IMR-90 (cell line): ENCODE measurements at regions not wholly inside any gene's neighbourhood (a gene's known extent, or its start where the extent isn't known, plus 50 kb on each side); places are given as distances from the start of the nearest gene placed in this dataset.

Experiments
- ATAC-seq: fragments of 200-7000 bp; cut with Tn5 transposase; 2 replicates; pipeline ENCODE4 v1.9.1; 2020; ENCODE audit warnings: low read depth, mild to moderate bottlenecking, moderate library complexity
- BruUV-seq: library from RNA; stranded (reverse); fragments of 400-500 nt; replicated peaks from 2 replicates; lab custom pipeline; 2021; lab: Mats Ljungman, UMichigan
- CTCF ChIA-PET: fragments of 300-600 bp; formaldehyde crosslinking; extraction: SDS; loops from one replicate; lab custom pipeline; 2021; ENCODE audit warnings: antibody characterized with exemption; lab: Yijun Ruan, JAX
- POLR2A ChIA-PET: fragments of 300-600 bp; sonication (Branson Sonifier 250); formaldehyde crosslinking; loops from one replicate; lab custom pipeline; 2022; ENCODE audit warnings: antibody characterized with exemption; ENCODE audit not compliant: unreplicated experiment; lab: Charles Lee
- DNase-seq: peaks from one replicate; pipeline ENCODE4 v3.0.0; 2013
- H2AFZ ChIP-seq: replicated peaks from 2 replicates; pipeline ENCODE3; 2013; ENCODE audit warnings: low read length, mild to moderate bottlenecking; ENCODE audit not compliant: poor library complexity
- H2AK5ac ChIP-seq: 2 replicates; pipeline ENCODE4 v1.6.1; 2013; ENCODE audit warnings: low read depth, low read length, inconsistent platforms
- H2AK9ac ChIP-seq: replicated peaks from 2 replicates; pipeline ENCODE3; 2013; ENCODE audit warnings: mild to moderate bottlenecking, low read depth, low read length, moderate library complexity; ENCODE audit not compliant: poor library complexity
- H2BK120ac ChIP-seq: 2 replicates; pipeline ENCODE4 v1.6.1; 2013; ENCODE audit warnings: low read depth, low read length, inconsistent platforms
- H2BK15ac ChIP-seq: 3 replicates; pipeline ENCODE4 v1.6.1; 2013; ENCODE audit warnings: low read depth, low read length, inconsistent platforms
- H2BK20ac ChIP-seq: 2 replicates; pipeline ENCODE4 v1.6.1; 2013; ENCODE audit warnings: low read depth, mild to moderate bottlenecking, inconsistent platforms, low read length, moderate library complexity
- H2BK5ac ChIP-seq: 2 replicates; pipeline ENCODE4 v1.6.1; 2013; ENCODE audit warnings: mild to moderate bottlenecking, low read depth, low read length, inconsistent platforms; ENCODE audit not compliant: poor library complexity, severe bottlenecking
- H3K14ac ChIP-seq: replicated peaks from 2 replicates; pipeline ENCODE4 v1.6.1; 2013; ENCODE audit warnings: low read depth, low read length, inconsistent platforms
- H3K18ac ChIP-seq: 2 replicates; pipeline ENCODE4 v1.6.1; 2013; ENCODE audit warnings: low read depth, low read length, control low read depth
- H3K23ac ChIP-seq: 2 replicates; pipeline ENCODE4 v1.6.1; 2013; ENCODE audit warnings: low read depth, low read length, inconsistent platforms
- H3K27ac ChIP-seq: 2 replicates; pipeline ENCODE4 v1.5.1; 2013; ENCODE audit warnings: mild to moderate bottlenecking, control low read depth, low read length; ENCODE audit not compliant: insufficient read depth
- H3K27me3 ChIP-seq: 2 replicates; pipeline ENCODE4 v1.6.1; 2013; ENCODE audit warnings: low read length; ENCODE audit not compliant: control insufficient read depth, insufficient read depth
- H3K36me3 ChIP-seq: 2 replicates; pipeline ENCODE4 v1.6.1; 2013; ENCODE audit warnings: low read length, mixed read lengths; ENCODE audit not compliant: control insufficient read depth, insufficient read depth
- H3K4ac ChIP-seq: 2 replicates; pipeline ENCODE4 v1.6.1; 2013; ENCODE audit warnings: low read depth, low read length, inconsistent platforms
- H3K4me1 ChIP-seq: 2 replicates; pipeline ENCODE4 v1.6.1; 2013; ENCODE audit warnings: low read length, mixed read lengths; ENCODE audit not compliant: control insufficient read depth, insufficient read depth
- H3K4me2 ChIP-seq: 2 replicates; pipeline ENCODE4 v1.6.1; 2013; ENCODE audit warnings: low read depth, mild to moderate bottlenecking, control low read depth, low read length, moderate library complexity
- H3K4me3 ChIP-seq: 2 replicates; pipeline ENCODE4 v1.5.1; 2013; ENCODE audit warnings: low read depth, mild to moderate bottlenecking, control low read depth, low read length, moderate library complexity; ENCODE audit not compliant: insufficient read depth
- H3K56ac ChIP-seq: 2 replicates; pipeline ENCODE4 v1.6.1; 2013; ENCODE audit warnings: low read length, inconsistent platforms; ENCODE audit not compliant: insufficient read depth; ENCODE audit errors: extremely low read depth
- H3K79me1 ChIP-seq, 2 experiments: 2 replicates each; pipeline ENCODE4 v1.6.1; 2013; ENCODE audit warnings: low read length in 2 of 2, inconsistent platforms in 1 of 2, low read depth in 1 of 2
- H3K9ac ChIP-seq: 2 replicates; pipeline ENCODE4 v1.6.1; 2013; ENCODE audit warnings: low read depth, low read length, control low read depth
- H3K9me1 ChIP-seq: 2 replicates; pipeline ENCODE4 v1.6.1; 2013; ENCODE audit warnings: low read length, inconsistent platforms; ENCODE audit not compliant: insufficient read depth
- H3K9me3 ChIP-seq: 2 replicates; pipeline ENCODE4 v1.6.1; 2013; ENCODE audit warnings: low read length; ENCODE audit not compliant: control insufficient read depth, insufficient read depth
- H4K20me1 ChIP-seq: 2 replicates; pipeline ENCODE4 v1.6.1; 2013; ENCODE audit warnings: low read length, inconsistent platforms; ENCODE audit not compliant: insufficient read depth
- H4K5ac ChIP-seq: 2 replicates; pipeline ENCODE4 v1.6.1; 2013; ENCODE audit warnings: mild to moderate bottlenecking, low read depth, low read length, control low read depth
- H4K8ac ChIP-seq, 2 experiments: 2 replicates each; pipeline ENCODE4 v1.6.1; 2013; ENCODE audit warnings: low read depth in 2 of 2, low read length in 2 of 2, control low read depth in 1 of 2, inconsistent platforms in 1 of 2
- H4K91ac ChIP-seq: 2 replicates; pipeline ENCODE4 v1.6.1; 2013; ENCODE audit warnings: low read depth, low read length, inconsistent platforms; ENCODE audit not compliant: insufficient read depth
- CEBPB ChIP-seq: IDR thresholded peaks from 2 replicates; pipeline ENCODE4 v1.6.1; 2012; ENCODE audit warnings: low read depth, low read length, improper control_type of control experiment
- CHD1 ChIP-seq: IDR thresholded peaks from 2 replicates; pipeline ENCODE4 v1.6.1; 2012; ENCODE audit warnings: low read depth, low read length, improper control_type of control experiment
- CTCF ChIP-seq: conservative IDR thresholded peaks from 2 replicates; pipeline ENCODE4 v1.5.1; 2012; ENCODE audit warnings: mild to moderate bottlenecking, low read depth, low read length, improper control_type of control experiment
- FOS ChIP-seq: fragments of 150-350 bp; IDR thresholded peaks from 2 replicates; pipeline ENCODE4 v1.6.1; 2016; ENCODE audit warnings: low read depth, low read length
- MAZ ChIP-seq: IDR thresholded peaks from 2 replicates; pipeline ENCODE4 v1.6.1; 2012; ENCODE audit warnings: low read depth, mild to moderate bottlenecking, low read length, improper control_type of control experiment, moderate library complexity, borderline replicate concordance
- MXI1 ChIP-seq: IDR thresholded peaks from 2 replicates; pipeline ENCODE4 v1.6.1; 2012; ENCODE audit warnings: low read depth, mild to moderate bottlenecking, low read length, moderate library complexity, borderline replicate concordance
- NFE2L2 ChIP-seq: fragments of 150-350 bp; IDR thresholded peaks from 2 replicates; pipeline ENCODE4 v1.6.1; 2016; ENCODE audit warnings: low read depth, mild to moderate bottlenecking, low read length
- POLR2A ChIP-seq: IDR thresholded peaks from 2 replicates; pipeline ENCODE4 v1.6.1; 2012; ENCODE audit warnings: mild to moderate bottlenecking, low read depth, low read length
- RAD21 ChIP-seq: IDR thresholded peaks from 2 replicates; pipeline ENCODE4 v1.6.1; 2012; ENCODE audit warnings: low read length, improper control_type of control experiment
- RCOR1 ChIP-seq: IDR thresholded peaks from 2 replicates; pipeline ENCODE4 v1.6.1; 2012; ENCODE audit warnings: mild to moderate bottlenecking, low read length, improper control_type of control experiment; ENCODE audit not compliant: insufficient replicate concordance
- RFX5 ChIP-seq: IDR thresholded peaks from 2 replicates; pipeline ENCODE4 v1.8.0; 2012; ENCODE audit warnings: low read depth, mild to moderate bottlenecking, low read length, moderate library complexity
- SMC3 ChIP-seq: fragments of 150-350 bp; IDR thresholded peaks from 2 replicates; pipeline ENCODE4 v1.6.1; 2016; ENCODE audit warnings: low read depth, mild to moderate bottlenecking, antibody characterized with exemption, low read length, moderate library complexity
- USF2 ChIP-seq: fragments of 150-350 bp; IDR thresholded peaks from 2 replicates; pipeline ENCODE4 v1.6.1; 2017; ENCODE audit warnings: mild to moderate bottlenecking, antibody characterized with exemption, low read length, low read depth
- WGBS, 2 experiments: methylation state at CpG; one replicate each; pipeline versions ENCODE4 v1.1.5 to v1.1.7; 2013; ENCODE audit warnings: missing lambda C conversion rate in 2 of 2; ENCODE audit not compliant: insufficient read length in 1 of 2; ENCODE audit errors: extremely low coverage in 2 of 2; 5-methylcytosine and 5-hydroxymethylcytosine counted together
- dilution Hi-C: fragments of 300-500 bp; cut with HindIII; formaldehyde crosslinking; loops from one replicate; pipeline ENCODE4 v1.14.3; 2018; ENCODE audit warnings: low sequenced_read_pairs; ENCODE audit not compliant: unreplicated experiment
- in situ Hi-C: fragments of 300-500 bp; cut with MboI; formaldehyde crosslinking; loops from 3 replicates; pipeline ENCODE4 v1.14.3; 2019; ENCODE audit warnings: low sequenced_read_pairs, inconsistent platforms, mixed read lengths
- intact Hi-C: fragments of 100-400 bp; cut with micrococcal nuclease; formaldehyde crosslinking; loops from 2 replicates; pipeline ENCODE4 v1.10.0; 2022
- TF ChIP-seq, protein P1 (sequence below): fragments of 150-350 bp; IDR thresholded peaks from 2 replicates; pipeline ENCODE4 v1.6.1; 2016; ENCODE audit warnings: low read depth, mild to moderate bottlenecking, low read length, moderate library complexity, borderline replicate concordance

GRCh38 chr1:29415861-29416260 lies 179.5 kb downstream of the PTPRU start:
- H3K27me3 ChIP-seq = no peaks in the 10 kb centered on the region
- no peak overlapping the region for H2BK120ac ChIP-seq
- no peak overlapping the region for H3K9ac ChIP-seq
- H3K4ac ChIP-seq = no peak overlapping the region
- no peak overlapping the region for H4K5ac ChIP-seq
- ATAC-seq (no peak), DNase-seq (no peak)
- H2AK9ac ChIP-seq = no peak overlapping the region
- no peak overlapping the region for H3K23ac ChIP-seq
- H3K9me3 ChIP-seq = no peaks in the 10 kb centered on the region
- H3K14ac ChIP-seq = no peak overlapping the region
- H2BK5ac ChIP-seq = no peak overlapping the region
- in situ Hi-C loops = no loop called here
- H3K27ac ChIP-seq = no peak overlapping the region
- H3K4me3 ChIP-seq = no peak overlapping the region
- no peak overlapping the region for H3K18ac ChIP-seq
- H2BK15ac ChIP-seq = no peak overlapping the region
- no peak overlapping the region for H3K4me2 ChIP-seq
- no peak overlapping the region for H4K91ac ChIP-seq
- no peak overlapping the region for H2AFZ ChIP-seq
- H2BK20ac ChIP-seq = no peak overlapping the region
- intact Hi-C loops = no loop called here
- ChIA-PET POLR2A (no interaction called here), CTCF (no interaction called here)
- no peaks in the 10 kb centered on the region for H3K4me1 ChIP-seq
- no TSS peak for BruUV-seq
- no peak overlapping the region for H4K8ac ChIP-seq
- no peak for TF ChIP-seq SMC3
- TF ChIP-seq RAD21 = no peak
- TF ChIP-seq MXI1 = no peak
- no peak for TF ChIP-seq MAZ
- no peak for TF ChIP-seq RFX5
- TF ChIP-seq CTCF = no peak
- TF ChIP-seq RCOR1 = no peak
- TF ChIP-seq NFE2L2 = no peak
- TF ChIP-seq USF2 = no peak
- TF ChIP-seq POLR2A = no peak
- TF ChIP-seq, protein P1, sequence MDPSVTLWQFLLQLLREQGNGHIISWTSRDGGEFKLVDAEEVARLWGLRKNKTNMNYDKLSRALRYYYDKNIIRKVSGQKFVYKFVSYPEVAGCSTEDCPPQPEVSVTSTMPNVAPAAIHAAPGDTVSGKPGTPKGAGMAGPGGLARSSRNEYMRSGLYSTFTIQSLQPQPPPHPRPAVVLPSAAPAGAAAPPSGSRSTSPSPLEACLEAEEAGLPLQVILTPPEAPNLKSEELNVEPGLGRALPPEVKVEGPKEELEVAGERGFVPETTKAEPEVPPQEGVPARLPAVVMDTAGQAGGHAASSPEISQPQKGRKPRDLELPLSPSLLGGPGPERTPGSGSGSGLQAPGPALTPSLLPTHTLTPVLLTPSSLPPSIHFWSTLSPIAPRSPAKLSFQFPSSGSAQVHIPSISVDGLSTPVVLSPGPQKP = no peak
- no peak for TF ChIP-seq FOS
- no peak for TF ChIP-seq CEBPB
- TF ChIP-seq CHD1 = no peak
- no peaks in the 10 kb centered on the region for H3K79me1 ChIP-seq
- no peaks in the 10 kb centered on the region for H3K9me1 ChIP-seq
- no CpG with 5 or more reads among the region's 3 CpGs for WGBS, 2 experiments
- dilution Hi-C loops = no loop called here
- H3K36me3 ChIP-seq = no peaks in the 10 kb centered on the region
- no peak overlapping the region for H3K56ac ChIP-seq
- H2AK5ac ChIP-seq = no peak overlapping the region
- H4K20me1 ChIP-seq = no peaks in the 10 kb centered on the region
